OCI-LY1 (cell line): ENCODE measurements at regions not wholly inside any gene's neighbourhood (a gene's known extent, or its start where the extent isn't known, plus 50 kb on each side); places are given as distances from the start of the nearest gene placed in this dataset.

ENCODE experiments used
- H2AFZ ChIP-seq: fragments of 200-600 bp; sonication (generic), shearing (Covaris generic); 2 replicates; pipeline ENCODE4 v1.6.0; 2014; ENCODE audit warnings: antibody characterized with exemption, mild to moderate bottlenecking, low read length
- H3F3A ChIP-seq: fragments of 200-600 bp; sonication (generic), shearing (Covaris generic); 2 replicates; pipeline ENCODE4 v1.6.0; 2014; ENCODE audit warnings: mild to moderate bottlenecking, antibody characterized with exemption, low read length, moderate library complexity; ENCODE audit not compliant: insufficient read depth
- H3K27ac ChIP-seq: fragments of 200-600 bp; sonication (generic); 2 replicates; pipeline ENCODE4 v1.5.1; 2014; ENCODE audit warnings: low read length, mixed run types, mild to moderate bottlenecking, low read depth; ENCODE audit not compliant: poor library complexity, severe bottlenecking
- H3K27me3 ChIP-seq: fragments of 200-600 bp; sonication (generic); 2 replicates; pipeline ENCODE4 v1.6.0; 2014; ENCODE audit warnings: antibody characterized with exemption, mild to moderate bottlenecking, low read length, moderate library complexity; ENCODE audit not compliant: insufficient read depth
- H3K36me3 ChIP-seq: fragments of 200-600 bp; sonication (generic); 2 replicates; pipeline ENCODE4 v1.6.1; 2014; ENCODE audit warnings: mild to moderate bottlenecking, antibody characterized with exemption, low read length, moderate library complexity, mixed read lengths; ENCODE audit not compliant: insufficient read depth
- H3K4me1 ChIP-seq: fragments of 200-600 bp; sonication (generic); 2 replicates; pipeline ENCODE4 v1.5.1; 2014; ENCODE audit warnings: mild to moderate bottlenecking, low read length, moderate library complexity; ENCODE audit not compliant: insufficient read depth, severe bottlenecking
- H3K4me2 ChIP-seq: fragments of 200-600 bp; sonication (generic), shearing (Covaris generic); 2 replicates; pipeline ENCODE4 v1.6.1; 2014; ENCODE audit warnings: low read length
- H3K4me3 ChIP-seq: fragments of 200-600 bp; sonication (generic); 2 replicates; pipeline ENCODE4 v1.5.1; 2014; ENCODE audit warnings: low read length, low read depth, mild to moderate bottlenecking, mixed read lengths; ENCODE audit not compliant: poor library complexity, severe bottlenecking
- H3K79me2 ChIP-seq: fragments of 200-600 bp; shearing (Covaris generic); 2 replicates; pipeline ENCODE4 v1.6.1; 2016; ENCODE audit warnings: mixed run types, low read length, mixed read lengths; ENCODE audit not compliant: insufficient read depth
- H3K9ac ChIP-seq: fragments of 200-600 bp; sonication (generic), shearing (Covaris generic); 2 replicates; pipeline ENCODE4 v1.6.1; 2014; ENCODE audit warnings: mild to moderate bottlenecking, low read length, mixed read lengths
- H3K9me2 ChIP-seq: fragments of 200-600 bp; sonication (generic), shearing (Covaris generic); 2 replicates; pipeline ENCODE4 v1.6.1; 2014; ENCODE audit warnings: low read depth, mild to moderate bottlenecking, low read length, mixed read lengths
- H3K9me3 ChIP-seq: fragments of 200-600 bp; shearing (Covaris generic); 2 replicates; pipeline ENCODE4 v1.6.1; 2014; ENCODE audit warnings: low read length, mixed read lengths
- H4K20me1 ChIP-seq: fragments of 200-600 bp; sonication (generic), shearing (Covaris generic); 2 replicates; pipeline ENCODE4 v1.6.0; 2016; ENCODE audit warnings: mild to moderate bottlenecking, low read length; ENCODE audit not compliant: insufficient read depth
- EZH2 ChIP-seq: fragments of 200-600 bp; sonication (generic), shearing (Covaris generic); IDR thresholded peaks from 2 replicates; pipeline ENCODE4 v1.8.0; 2017; ENCODE audit warnings: borderline replicate concordance, mixed run types, mild to moderate bottlenecking, antibody characterized with exemption, low read length, moderate library complexity, mixed read lengths
- TF ChIP-seq, protein P1 (sequence below): fragments of 200-600 bp; sonication (generic), shearing (Covaris generic); IDR thresholded peaks from 2 replicates; pipeline ENCODE4 v1.5.1; 2017; ENCODE audit warnings: mild to moderate bottlenecking, antibody characterized with exemption, low read length, moderate library complexity, mixed read lengths

DNA sequence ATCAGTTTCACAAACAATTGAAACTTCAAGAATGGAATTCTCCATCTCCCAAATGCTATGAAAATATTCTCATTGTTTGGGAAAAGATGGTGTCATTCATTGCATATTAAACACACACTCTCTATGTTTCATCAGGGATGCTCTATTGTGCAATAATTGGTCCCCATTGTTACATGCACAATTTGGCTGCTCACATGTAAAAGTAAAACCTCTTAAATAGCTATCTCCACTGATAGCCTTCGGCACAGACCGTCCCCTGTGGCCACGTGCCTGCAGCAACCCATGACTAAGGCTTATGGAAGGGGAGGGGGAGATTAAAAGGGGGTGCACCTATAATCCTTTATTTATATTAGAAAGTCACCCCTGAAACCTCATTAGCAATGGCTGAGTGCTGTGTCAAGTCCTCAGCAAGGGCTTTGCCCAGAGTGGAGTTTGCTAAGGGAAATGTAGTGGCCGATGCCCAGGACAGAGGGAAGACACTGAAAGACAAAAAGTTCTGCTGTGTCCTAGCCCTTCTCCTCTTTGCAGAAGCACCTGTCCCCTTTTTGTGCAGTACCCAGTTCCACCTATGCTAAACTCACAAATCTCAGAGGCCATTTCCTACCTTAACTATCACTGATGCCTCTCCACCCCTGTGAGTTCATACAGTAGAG is 309.6 kb upstream of the ESRRG start:
- H4K20me1 ChIP-seq = no peaks in the 10 kb centered on the region
- H3K27ac ChIP-seq = no peak overlapping the region
- no peaks in the 10 kb centered on the region for H3K36me3 ChIP-seq
- TF ChIP-seq EZH2 = no peak
- TF ChIP-seq, protein P1, sequence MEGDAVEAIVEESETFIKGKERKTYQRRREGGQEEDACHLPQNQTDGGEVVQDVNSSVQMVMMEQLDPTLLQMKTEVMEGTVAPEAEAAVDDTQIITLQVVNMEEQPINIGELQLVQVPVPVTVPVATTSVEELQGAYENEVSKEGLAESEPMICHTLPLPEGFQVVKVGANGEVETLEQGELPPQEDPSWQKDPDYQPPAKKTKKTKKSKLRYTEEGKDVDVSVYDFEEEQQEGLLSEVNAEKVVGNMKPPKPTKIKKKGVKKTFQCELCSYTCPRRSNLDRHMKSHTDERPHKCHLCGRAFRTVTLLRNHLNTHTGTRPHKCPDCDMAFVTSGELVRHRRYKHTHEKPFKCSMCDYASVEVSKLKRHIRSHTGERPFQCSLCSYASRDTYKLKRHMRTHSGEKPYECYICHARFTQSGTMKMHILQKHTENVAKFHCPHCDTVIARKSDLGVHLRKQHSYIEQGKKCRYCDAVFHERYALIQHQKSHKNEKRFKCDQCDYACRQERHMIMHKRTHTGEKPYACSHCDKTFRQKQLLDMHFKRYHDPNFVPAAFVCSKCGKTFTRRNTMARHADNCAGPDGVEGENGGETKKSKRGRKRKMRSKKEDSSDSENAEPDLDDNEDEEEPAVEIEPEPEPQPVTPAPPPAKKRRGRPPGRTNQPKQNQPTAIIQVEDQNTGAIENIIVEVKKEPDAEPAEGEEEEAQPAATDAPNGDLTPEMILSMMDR = no peak
- peaks cover 5% of the 10 kb centered on the region for H3K4me1 ChIP-seq
- H3K9me3 ChIP-seq = no peaks in the 10 kb centered on the region
- H3K27me3 ChIP-seq = no peaks in the 10 kb centered on the region
- no peaks in the 10 kb centered on the region for H3F3A ChIP-seq
- H3K4me2 ChIP-seq = no peak overlapping the region
- no peak overlapping the region for H3K9ac ChIP-seq
- H3K79me2 ChIP-seq = no peaks in the 10 kb centered on the region
- no peaks in the 10 kb centered on the region for H3K9me2 ChIP-seq
- no peak overlapping the region for H3K4me3 ChIP-seq
- no peak overlapping the region for H2AFZ ChIP-seq

DNA sequence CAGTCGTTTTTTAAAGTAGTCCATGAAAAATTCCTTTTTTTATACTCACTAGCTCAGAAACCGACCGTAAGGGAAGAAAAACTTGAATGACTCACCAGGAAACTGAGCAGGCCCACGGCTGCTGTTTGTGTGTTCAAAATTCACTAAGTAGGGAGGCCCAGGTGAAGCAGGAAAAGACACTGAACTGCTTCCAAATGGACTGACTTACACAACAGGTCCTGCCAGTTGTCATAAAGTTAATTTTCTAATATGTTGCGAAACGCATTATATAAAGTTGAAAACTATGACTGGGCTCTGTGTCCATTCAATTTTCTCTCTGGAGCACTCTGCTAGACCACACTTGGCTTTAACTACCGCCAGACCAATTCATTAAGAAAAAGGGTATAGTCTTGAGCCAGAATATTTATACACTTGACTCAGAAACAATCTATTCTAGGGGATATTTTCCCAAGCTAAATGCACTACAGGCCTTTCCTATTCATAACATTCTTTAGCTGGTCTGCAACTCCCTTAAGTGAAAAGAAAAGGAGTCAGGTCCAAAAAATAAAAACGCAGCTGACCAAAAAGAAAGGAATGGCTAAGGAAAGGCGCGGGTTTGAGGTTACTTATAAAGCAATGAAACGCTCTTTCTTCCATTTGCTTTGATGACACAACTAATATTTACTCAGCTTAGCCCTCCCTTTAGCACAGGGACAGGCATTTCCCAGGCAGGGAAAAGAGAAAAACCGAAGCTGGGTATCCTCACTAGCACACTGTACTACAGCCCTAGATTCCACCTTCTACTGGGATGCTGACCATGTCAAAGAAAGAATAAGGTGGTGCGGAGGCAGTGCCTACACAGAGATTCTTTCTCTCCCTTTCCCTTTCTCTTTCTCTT is 306.3 kb upstream of the ESRRG start:
- no peak overlapping the region for H2AFZ ChIP-seq

GRCh38 chr1:217027403-217028080 is 304.3 kb upstream of the ESRRG start:
- no peaks in the 10 kb centered on the region for H3F3A ChIP-seq
- H3K4me3 ChIP-seq = no peak overlapping the region
- H3K9ac ChIP-seq = no peak overlapping the region
- H3K27me3 ChIP-seq = no peaks in the 10 kb centered on the region
- no peaks in the 10 kb centered on the region for H3K36me3 ChIP-seq
- no peaks in the 10 kb centered on the region for H4K20me1 ChIP-seq
- H2AFZ ChIP-seq = no peak overlapping the region
- H3K27ac ChIP-seq = peak overlapping the region; percentile 42
- no peaks in the 10 kb centered on the region for H3K79me2 ChIP-seq
- peak overlapping the region; percentile 52; the same call in 1 of the 2 replicates for H3K4me2 ChIP-seq
- H3K9me3 ChIP-seq = no peaks in the 10 kb centered on the region
- peaks cover 17% of the 10 kb centered on the region for H3K4me1 ChIP-seq
- H3K9me2 ChIP-seq = no peaks in the 10 kb centered on the region
- TF ChIP-seq, protein P1 = no peak
- no peak for TF ChIP-seq EZH2

More for the DNA sequence above, 306.3 kb upstream of the ESRRG start:
- H3K9me2 ChIP-seq = no peaks in the 10 kb centered on the region
- H3F3A ChIP-seq = no peaks in the 10 kb centered on the region
- H3K9me3 ChIP-seq = no peaks in the 10 kb centered on the region
- H3K36me3 ChIP-seq = no peaks in the 10 kb centered on the region
- H3K9ac ChIP-seq = no peak overlapping the region
- H3K79me2 ChIP-seq = no peaks in the 10 kb centered on the region
- H4K20me1 ChIP-seq = no peaks in the 10 kb centered on the region
- no peak overlapping the region for H3K27ac ChIP-seq
- TF ChIP-seq, protein P1 = no peak
- no peak for TF ChIP-seq EZH2
- H3K4me1 ChIP-seq = peaks cover 17% of the 10 kb centered on the region
- no peak overlapping the region for H3K4me2 ChIP-seq
- H3K27me3 ChIP-seq = no peaks in the 10 kb centered on the region
- H3K4me3 ChIP-seq = no peak overlapping the region
